CD14-positive monocyte (primary cell): ENCODE measurements at regions not wholly inside any gene's neighbourhood (a gene's known extent, or its start where the extent isn't known, plus 50 kb on each side); places are given as distances from the start of the nearest gene placed in this dataset.

Source experiments
- DNase-seq, 3 donors: peaks; one replicate each; pipeline ENCODE4 v3.0.0-alpha.2; 2011 to 2022
- H2AFZ ChIP-seq: 2 replicates; pipeline ENCODE4 v1.6.0; 2012; ENCODE audit warnings: mild to moderate bottlenecking, low read depth, low read length, inconsistent platforms; ENCODE audit not compliant: insufficient read depth, poor library complexity, severe bottlenecking
- H3K27ac ChIP-seq, 2 donors: 1 replicate in 1 of 2; 2 replicates in 1 of 2; pipeline ENCODE4 v1.5.1; 2012 to 2013; ENCODE audit warnings: low read length in 2 of 2, control low read depth in 1 of 2, inconsistent platforms in 1 of 2, low read depth in 1 of 2, mild to moderate bottlenecking in 1 of 2
- H3K27me3 ChIP-seq, 2 donors: one replicate each; pipeline versions ENCODE4 v1.6.0 to v1.6.1; 2011 to 2013; ENCODE audit warnings: low read length in 2 of 2; ENCODE audit not compliant: control insufficient read depth in 2 of 2, insufficient read depth in 2 of 2
- H3K36me3 ChIP-seq, 2 donors: replicated peaks in 1 of 2; 1 replicate in 1 of 2; 2 replicates in 1 of 2; pipeline versions ENCODE4 v1.5.1 to v1.6.1; 2012 to 2013; ENCODE audit warnings: low read length in 2 of 2, control low read depth in 1 of 2, inconsistent platforms in 1 of 2, mild to moderate bottlenecking in 1 of 2; ENCODE audit not compliant: insufficient read depth in 2 of 2, control insufficient read depth in 1 of 2
- H3K4me1 ChIP-seq, 2 donors: 1 replicate in 1 of 2; 2 replicates in 1 of 2; pipeline versions ENCODE4 v1.5.1 to v1.6.1; 2012 to 2013; ENCODE audit warnings: low read length in 2 of 2, control low read depth in 1 of 2, inconsistent platforms in 1 of 2, mild to moderate bottlenecking in 1 of 2, moderate library complexity in 1 of 2; ENCODE audit not compliant: insufficient read depth in 2 of 2, control insufficient read depth in 1 of 2
- H3K4me2 ChIP-seq: replicated peaks from 2 replicates; pipeline ENCODE3; 2012; ENCODE audit warnings: low read length, moderate library complexity, mild to moderate bottlenecking; ENCODE audit not compliant: poor library complexity, severe bottlenecking; ENCODE audit errors: extremely low read depth
- H3K4me3 ChIP-seq, 3 experiments: fragments of 200-600 bp in 1 of 3; sonication (generic) in 1 of 3; replicated peaks in 1 of 3; 1 replicate in 2 of 3; 2 replicates in 1 of 3; pipeline ENCODE4 v1.5.1; 2011 to 2013; ENCODE audit warnings: low read length in 3 of 3, mild to moderate bottlenecking in 3 of 3, control low read depth in 2 of 3, low read depth in 2 of 3, inconsistent platforms in 1 of 3, moderate library complexity in 1 of 3
- H3K79me2 ChIP-seq: 2 replicates; pipeline ENCODE4 v1.6.0; 2012; ENCODE audit warnings: mild to moderate bottlenecking, control low read depth, inconsistent platforms, low read length, moderate library complexity; ENCODE audit not compliant: insufficient read depth
- H3K9ac ChIP-seq: 2 replicates; pipeline ENCODE4 v1.6.0; 2017; ENCODE audit warnings: low read length, mild to moderate bottlenecking; ENCODE audit not compliant: insufficient read depth, poor library complexity, severe bottlenecking
- H3K9me3 ChIP-seq, 2 donors: replicated peaks in 1 of 2; 1 replicate in 1 of 2; 2 replicates in 1 of 2; pipeline versions ENCODE4 v1.5.1 to v1.6.1; 2012 to 2013; ENCODE audit warnings: low read length in 2 of 2, control low read depth in 1 of 2; ENCODE audit not compliant: control insufficient read depth in 1 of 2, insufficient read depth in 1 of 2
- H4K20me1 ChIP-seq: 2 replicates; pipeline ENCODE4 v1.6.0; 2012; ENCODE audit warnings: mild to moderate bottlenecking, low read length, control low read depth, moderate library complexity; ENCODE audit not compliant: insufficient read depth
- H3K27ac Mint-ChIP-seq, 7 donors: one replicate each; pipeline ENCODE4 v1.8.0; 2020; ENCODE audit warnings: mild to moderate bottlenecking in 7 of 7, mixed read lengths in 7 of 7, moderate library complexity in 6 of 7, inconsistent platforms in 2 of 7
- H3K27me3 Mint-ChIP-seq, 3 donors: one replicate each; pipeline ENCODE4 v1.8.0; 2021 to 2022; ENCODE audit warnings: low read depth in 3 of 3, mild to moderate bottlenecking in 3 of 3, mixed read lengths in 3 of 3, moderate library complexity in 3 of 3, inconsistent platforms in 1 of 3
- H3K36me3 Mint-ChIP-seq, 2 donors: one replicate each; pipeline ENCODE4 v1.8.0; 2020; ENCODE audit warnings: mixed read lengths in 2 of 2, inconsistent platforms in 1 of 2, mild to moderate bottlenecking in 1 of 2
- H3K4me1 Mint-ChIP-seq: one replicate; pipeline ENCODE4 v1.8.0; 2020; ENCODE audit warnings: mild to moderate bottlenecking, mixed read lengths
- H3K4me3 Mint-ChIP-seq, 2 donors: one replicate each; pipeline ENCODE4 v1.8.0; 2020; ENCODE audit warnings: mild to moderate bottlenecking in 2 of 2, mixed read lengths in 2 of 2, moderate library complexity in 1 of 2
- H3K9me3 Mint-ChIP-seq, 7 donors: one replicate each; pipeline ENCODE4 v1.8.0; 2020 to 2022; ENCODE audit warnings: mixed read lengths in 7 of 7, mild to moderate bottlenecking in 6 of 7, moderate library complexity in 6 of 7, inconsistent platforms in 2 of 7
- WGBS: methylation state at CpG from one replicate; pipeline ENCODE4 v1.1.5; 2013; ENCODE audit warnings: missing lambda C conversion rate; ENCODE audit not compliant: insufficient coverage; 5-methylcytosine and 5-hydroxymethylcytosine counted together
- intact Hi-C, 2 donors: fragments of 100-400 bp; cut with micrococcal nuclease; formaldehyde crosslinking; loops; one replicate each; pipeline versions ENCODE4 v1.15.0 to v1.15.1; 2023
- TF ChIP-seq, protein P1 (sequence below): fragments of 200-600 bp; IDR thresholded peaks from one replicate; pipeline ENCODE4 v1.8.0; 2022; ENCODE audit warnings: antibody characterized with exemption, mild to moderate bottlenecking

DNA sequence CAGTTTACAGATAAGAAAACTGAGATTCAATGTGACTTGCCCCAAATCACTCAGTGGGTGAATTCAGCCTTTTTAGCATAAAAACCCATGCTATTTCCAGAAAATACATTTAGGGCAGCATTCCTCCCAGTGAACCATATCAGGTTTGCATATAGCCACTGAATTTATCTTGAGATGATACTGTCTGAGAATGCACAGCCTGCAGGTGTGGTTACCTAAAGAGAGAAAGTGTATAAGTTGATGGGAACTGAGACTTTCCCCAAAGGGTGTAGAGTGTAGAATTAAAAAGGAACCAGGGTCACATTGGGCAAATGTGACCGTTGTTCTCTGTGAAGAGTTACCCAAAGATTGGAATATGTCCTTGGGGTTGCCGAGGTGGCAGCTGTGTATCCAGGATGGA lies 100.0 kb upstream of the PIK3R1 start:
- no peaks in the 10 kb centered on the region for H3K79me2 ChIP-seq
- no peak for DNase-seq
- 74% methylated on average over 2 of the region's 2 CpGs for WGBS
- H3K27ac Mint-ChIP-seq: no peak overlapping the region
- no peaks in the 10 kb centered on the region for H3K36me3 Mint-ChIP-seq
- no peaks in the 10 kb centered on the region for H3K27me3 ChIP-seq
- H3K4me1 Mint-ChIP-seq: peaks cover 6% of the 10 kb centered on the region
- no peak overlapping the region for H3K4me3 Mint-ChIP-seq
- no peaks in the 10 kb centered on the region for H4K20me1 ChIP-seq
- H3K27me3 Mint-ChIP-seq: peaks cover 0 to 8% (median 0%) of the 10 kb centered on the region in 3 donors
- TF ChIP-seq, protein P1, sequence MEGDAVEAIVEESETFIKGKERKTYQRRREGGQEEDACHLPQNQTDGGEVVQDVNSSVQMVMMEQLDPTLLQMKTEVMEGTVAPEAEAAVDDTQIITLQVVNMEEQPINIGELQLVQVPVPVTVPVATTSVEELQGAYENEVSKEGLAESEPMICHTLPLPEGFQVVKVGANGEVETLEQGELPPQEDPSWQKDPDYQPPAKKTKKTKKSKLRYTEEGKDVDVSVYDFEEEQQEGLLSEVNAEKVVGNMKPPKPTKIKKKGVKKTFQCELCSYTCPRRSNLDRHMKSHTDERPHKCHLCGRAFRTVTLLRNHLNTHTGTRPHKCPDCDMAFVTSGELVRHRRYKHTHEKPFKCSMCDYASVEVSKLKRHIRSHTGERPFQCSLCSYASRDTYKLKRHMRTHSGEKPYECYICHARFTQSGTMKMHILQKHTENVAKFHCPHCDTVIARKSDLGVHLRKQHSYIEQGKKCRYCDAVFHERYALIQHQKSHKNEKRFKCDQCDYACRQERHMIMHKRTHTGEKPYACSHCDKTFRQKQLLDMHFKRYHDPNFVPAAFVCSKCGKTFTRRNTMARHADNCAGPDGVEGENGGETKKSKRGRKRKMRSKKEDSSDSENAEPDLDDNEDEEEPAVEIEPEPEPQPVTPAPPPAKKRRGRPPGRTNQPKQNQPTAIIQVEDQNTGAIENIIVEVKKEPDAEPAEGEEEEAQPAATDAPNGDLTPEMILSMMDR: no peak
- no peak overlapping the region for H3K9ac ChIP-seq
- H3K4me3 ChIP-seq: no peak overlapping the region
- H3K27ac ChIP-seq: no peak overlapping the region
- H2AFZ ChIP-seq: no peak overlapping the region
- peaks cover 0 to 3% (median 0%) of the 10 kb centered on the region in 7 donors for H3K9me3 Mint-ChIP-seq
- no peaks in the 10 kb centered on the region for H3K4me1 ChIP-seq
- intact Hi-C loops: no loop called here
- no peaks in the 10 kb centered on the region for H3K9me3 ChIP-seq
- no peak overlapping the region for H3K4me2 ChIP-seq
- H3K36me3 ChIP-seq: no peaks in the 10 kb centered on the region

DNA sequence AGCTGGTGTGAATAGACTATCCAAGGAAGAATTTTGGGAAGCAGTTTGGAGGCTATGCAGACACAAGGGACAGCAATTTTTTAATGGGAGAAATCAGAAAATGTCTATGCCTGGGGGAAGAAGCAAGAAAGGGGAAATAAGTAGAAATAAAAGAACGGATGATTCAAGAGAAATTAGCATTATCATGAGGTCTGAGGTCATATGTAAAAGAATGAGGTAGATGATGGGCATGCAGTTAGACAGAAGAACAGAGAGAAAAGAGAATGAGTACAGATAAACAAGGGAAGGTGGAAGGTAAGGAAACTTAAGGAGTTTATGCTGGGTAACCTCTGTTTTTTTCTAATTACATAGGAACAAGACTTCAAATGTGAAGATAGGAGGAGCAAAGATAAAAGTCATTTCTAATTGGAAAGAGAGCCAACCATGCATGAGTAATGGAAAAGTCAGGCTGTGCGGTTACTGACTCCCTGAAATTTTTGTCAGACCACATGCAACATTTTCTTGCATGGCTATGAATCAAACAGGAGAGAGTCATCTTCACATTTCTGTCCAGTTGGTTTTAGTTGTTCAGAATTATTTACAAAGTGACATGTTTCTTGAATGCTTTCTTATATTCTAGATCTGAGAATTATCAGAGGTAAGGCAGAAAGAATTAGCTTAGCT lies 101.0 kb upstream of the PIK3R1 start:
- TF ChIP-seq, protein P1: no peak
- H3K4me3 ChIP-seq: no peak overlapping the region
- H2AFZ ChIP-seq: no peak overlapping the region
- no peak overlapping the region for H3K9ac ChIP-seq
- no peaks in the 10 kb centered on the region for H4K20me1 ChIP-seq
- no peak overlapping the region for H3K4me2 ChIP-seq
- Mint-ChIP-seq H3K27me3 (peaks cover 0 to 8% (median 0%) of the 10 kb centered on the region in 3 donors), H3K36me3 (no peaks in the 10 kb centered on the region), H3K4me1 (peaks cover 6% of the 10 kb centered on the region), H3K9me3 (peaks cover 0 to 3% (median 0%) of the 10 kb centered on the region in 7 donors), H3K27ac (no peak overlapping the region), H3K4me3 (no peak overlapping the region)
- 45% methylated on average over 1 of the region's 2 CpGs for whole genome bisulfite sequencing
- no peak overlapping the region for H3K27ac ChIP-seq
- no peaks in the 10 kb centered on the region for H3K36me3 ChIP-seq
- intact Hi-C loops: no loop called here
- no peaks in the 10 kb centered on the region for H3K4me1 ChIP-seq
- no peak for DNase-seq
- no peaks in the 10 kb centered on the region for H3K9me3 ChIP-seq
- no peaks in the 10 kb centered on the region for H3K27me3 ChIP-seq
- H3K79me2 ChIP-seq: no peaks in the 10 kb centered on the region
